HG03571 (cell line): ENCODE measurements at regions not wholly inside any gene's neighbourhood (a gene's known extent, or its start where the extent isn't known, plus 50 kb on each side); places are given as distances from the start of the nearest gene placed in this dataset.

Experiments used
- ATAC-seq: cut with Tn5 transposase; IDR thresholded peaks from one replicate; pipeline ENCODE4 v1.9.1; 2021; ENCODE audit not compliant: unreplicated experiment

GRCh38 chr10:52440612-52441285 is 126.7 kb downstream of the DKK1 start:
- ATAC-seq: no peak

- no peak for ATAC-seq
These were observed 128.5 kb downstream of the DKK1 start for GRCh38 chr10:52442576-52442975.

GRCh38 chr10:52443419-52444388 is 129.6 kb downstream of the DKK1 start:
- ATAC-seq: no peak

- no peak for ATAC-seq
These were observed 132.3 kb downstream of the DKK1 start for GRCh38 chr10:52446391-52446790.

- ATAC-seq: no peak
These were observed 133.9 kb downstream of the DKK1 start for GRCh38 chr10:52447931-52448353.

DNA sequence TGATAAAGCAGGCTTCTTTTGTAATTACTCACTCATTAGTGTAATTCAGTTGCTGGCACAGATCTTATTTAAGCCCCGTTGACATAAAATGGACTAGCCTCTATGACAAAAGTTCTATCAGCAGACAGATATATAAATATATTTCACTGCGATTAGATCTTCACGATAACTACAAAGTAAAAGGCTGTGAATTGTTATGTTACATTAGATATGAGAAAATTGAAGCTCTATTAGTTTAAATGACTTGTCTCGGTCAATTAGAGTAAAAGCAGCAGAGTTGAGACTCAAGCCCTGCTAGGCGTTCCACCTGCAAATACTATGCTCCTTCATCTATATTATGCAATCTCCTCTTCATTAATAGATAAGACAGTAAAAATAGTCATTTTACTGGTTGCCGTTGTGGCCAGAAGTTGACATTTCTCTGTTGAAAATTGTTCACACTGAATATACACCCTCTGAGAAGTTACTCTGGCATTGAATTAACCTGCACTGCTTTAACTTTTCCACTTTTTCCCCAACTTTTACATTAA is 136.7 kb downstream of the DKK1 start:
- ATAC-seq: no peak

DNA sequence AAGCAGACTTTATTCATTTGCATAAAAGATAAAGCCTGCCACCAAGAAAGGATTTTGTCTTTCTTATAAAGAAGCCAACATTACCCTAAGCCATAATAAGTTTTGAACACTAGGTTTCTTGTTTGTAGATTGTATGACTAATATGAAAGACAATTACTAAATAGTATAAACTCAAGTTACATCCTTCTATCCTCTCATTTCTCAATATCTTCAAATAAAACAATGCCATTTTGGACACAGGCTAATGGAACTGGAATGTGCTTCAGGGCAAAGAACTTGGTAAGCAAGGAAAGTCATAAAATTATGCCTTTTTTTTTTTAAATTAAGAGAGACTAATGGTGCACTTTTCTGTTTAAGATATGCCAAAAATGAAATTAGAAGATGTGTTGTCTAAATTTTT is 137.7 kb downstream of the DKK1 start:
- ATAC-seq: no peak

- ATAC-seq: no peak
These were observed 138.8 kb downstream of the DKK1 start for GRCh38 chr10:52452600-52453493.

DNA sequence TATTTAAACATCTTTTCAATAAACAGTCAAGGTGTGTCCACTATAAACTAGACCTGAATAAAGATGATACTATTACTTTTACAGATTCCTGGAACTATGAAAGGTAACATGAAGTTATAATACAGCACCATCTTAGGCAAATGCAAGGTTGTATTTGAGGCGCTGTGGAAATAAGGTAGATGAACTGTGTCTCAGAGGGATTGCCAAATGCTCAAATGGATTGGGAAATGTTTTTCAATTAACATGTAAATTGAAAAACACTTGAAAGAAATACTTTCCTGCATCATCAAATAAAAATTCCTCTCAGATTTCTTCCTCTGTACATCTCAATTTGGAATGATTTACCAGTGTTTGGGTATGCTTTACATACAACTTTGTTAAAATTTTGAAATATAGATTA is 139.4 kb downstream of the DKK1 start:
- no peak for ATAC-seq

DNA sequence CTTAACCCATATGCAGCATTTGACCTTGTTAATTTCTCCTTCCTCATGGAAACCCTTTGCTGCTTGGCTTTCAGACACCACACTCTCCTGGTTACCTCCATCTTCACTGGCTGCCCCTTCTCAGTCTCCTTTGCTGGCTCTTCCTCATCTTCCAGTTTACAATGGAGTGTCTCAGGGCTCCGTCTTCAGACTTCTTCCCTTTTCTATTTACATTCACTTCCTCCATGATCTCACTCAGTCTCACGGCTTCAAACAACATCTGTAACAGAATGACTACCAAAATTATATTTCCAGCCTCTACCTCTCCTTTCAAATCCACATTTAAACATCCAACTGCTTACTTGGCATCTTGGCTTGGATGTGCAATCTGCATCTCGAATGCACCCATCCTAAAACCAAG is 140.4 kb downstream of the DKK1 start:
- ATAC-seq: no peak

GRCh38 chr10:52455098-52455497 is 141.0 kb downstream of the DKK1 start:
- no peak for ATAC-seq

GRCh38 chr10:52459097-52459496 is 145.0 kb downstream of the DKK1 start:
- ATAC-seq: no peak

DNA sequence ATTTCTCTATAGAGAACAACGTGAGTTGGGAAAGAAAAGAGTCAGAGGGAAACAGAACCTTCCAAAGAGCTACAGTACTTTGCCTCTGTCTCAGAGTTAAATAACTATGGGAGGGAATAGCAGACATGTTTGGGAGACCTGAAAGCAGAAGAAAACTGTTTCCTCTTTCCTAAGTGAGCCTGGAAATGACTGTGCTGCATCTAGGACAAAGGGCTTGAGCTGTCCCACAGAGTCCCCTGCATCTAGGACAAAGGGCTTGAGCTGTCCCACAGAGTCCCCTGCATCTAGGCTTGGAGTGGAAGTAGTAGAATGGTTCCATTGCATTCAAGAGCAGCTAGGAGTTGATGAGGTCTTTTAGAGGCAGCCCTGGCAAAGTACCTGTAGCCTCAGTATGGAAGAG is 149.7 kb downstream of the DKK1 start:
- no peak for ATAC-seq

- no peak for ATAC-seq
These were observed 150.5 kb downstream of the DKK1 start for GRCh38 chr10:52464368-52465124.

DNA sequence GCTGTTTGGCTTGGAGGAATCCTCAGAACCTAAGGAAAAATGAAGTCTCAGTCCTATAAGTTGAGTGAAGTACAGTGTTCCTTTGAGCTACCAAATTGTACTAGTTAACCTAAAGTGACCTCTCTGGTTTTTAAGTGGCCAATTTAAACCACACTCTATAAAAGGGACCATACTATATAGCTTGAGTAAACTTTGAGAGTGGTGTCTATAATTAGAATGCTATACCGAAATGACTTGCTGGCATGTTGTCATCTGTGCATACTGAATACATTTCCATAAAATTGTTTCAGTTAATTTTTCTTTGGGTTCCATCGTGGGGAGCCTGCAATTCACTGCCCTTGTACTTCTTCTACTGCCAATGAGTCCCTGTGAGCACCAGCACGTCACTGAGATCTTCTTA is 151.1 kb downstream of the DKK1 start:
- no peak for ATAC-seq

DNA sequence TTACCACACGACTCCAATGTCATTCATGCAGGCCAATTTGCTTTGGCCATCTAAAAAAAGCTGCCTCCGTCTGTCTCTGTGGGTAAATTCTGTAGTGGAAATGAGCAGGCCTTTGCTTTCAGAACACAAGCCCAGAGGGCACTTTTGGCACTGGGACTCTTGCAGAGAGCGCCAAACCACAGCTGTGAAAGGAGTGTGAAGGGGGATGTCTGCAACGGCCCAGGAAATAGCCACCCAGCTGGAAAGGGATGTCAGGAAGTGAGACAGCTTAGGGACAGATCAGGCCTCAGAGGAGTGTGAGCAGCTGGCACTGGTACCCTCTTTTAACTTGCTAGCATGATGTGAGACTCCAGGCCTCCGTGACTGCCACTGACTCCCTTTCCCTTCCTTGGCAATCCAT is 152.4 kb downstream of the DKK1 start:
- ATAC-seq: no peak

GRCh38 chr10:52469970-52470705 is 156.1 kb downstream of the DKK1 start:
- ATAC-seq: no peak

DNA sequence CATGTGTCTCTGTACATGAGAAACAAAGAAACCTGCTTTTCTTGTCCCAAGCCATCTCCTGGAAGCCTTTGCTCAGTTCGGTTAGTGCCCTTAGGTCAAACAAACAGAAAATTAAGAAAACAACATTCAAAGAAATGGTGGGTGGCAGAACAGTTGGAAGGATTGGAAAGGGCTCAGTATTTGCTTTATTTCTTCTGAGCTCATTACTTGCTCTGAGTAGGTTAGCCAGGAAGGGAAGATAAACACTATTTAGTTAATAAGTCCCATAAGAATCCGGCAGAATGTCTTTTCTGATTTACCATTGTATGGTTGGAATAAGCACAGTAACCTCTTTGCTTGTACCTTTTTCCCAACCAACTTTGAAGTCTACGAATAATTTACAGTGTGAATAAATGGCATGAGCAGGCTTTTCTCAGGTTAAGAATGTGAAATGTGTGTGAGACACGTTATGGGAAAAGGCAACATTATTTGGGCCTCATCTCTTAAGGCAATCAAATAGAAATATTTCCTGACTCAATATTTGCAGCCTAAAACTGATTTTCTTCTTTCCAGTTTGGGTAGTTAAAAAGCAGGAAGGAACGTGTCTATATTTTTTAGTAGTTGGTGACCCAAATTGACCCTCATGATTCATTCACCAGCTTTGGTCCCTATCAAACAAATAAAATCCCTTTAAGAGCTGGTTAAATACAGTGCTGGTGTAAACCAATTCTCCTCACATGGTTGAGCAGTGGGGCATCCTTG is 158.5 kb downstream of the DKK1 start:
- no peak for ATAC-seq

DNA sequence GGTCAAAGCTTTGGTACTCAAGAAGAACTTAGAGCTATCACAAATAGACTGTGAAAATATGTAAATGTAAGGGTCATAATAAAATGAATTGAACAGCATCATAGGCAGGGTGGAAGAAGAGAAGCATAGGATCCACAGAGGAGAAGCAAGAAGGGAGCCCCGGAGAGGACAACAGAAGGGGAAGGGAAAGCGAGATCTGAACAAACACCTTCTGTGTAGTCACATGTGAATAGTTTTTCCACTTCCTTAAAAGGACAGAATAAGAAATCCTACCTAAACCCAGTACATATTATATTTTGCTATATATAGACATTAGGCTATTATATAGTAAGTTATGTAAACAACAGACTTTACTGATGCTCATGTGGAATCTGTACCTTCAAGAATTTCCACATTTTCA is 160.2 kb downstream of the DKK1 start:
- ATAC-seq: no peak
